Calu3 (cell line): ENCODE measurements at regions not wholly inside any gene's neighbourhood (a gene's known extent, or its start where the extent isn't known, plus 50 kb on each side); places are given as distances from the start of the nearest gene placed in this dataset.

Experiments
- BruUV-seq: library from RNA; stranded (reverse); fragments of 400-500 nt; replicated peaks from 2 replicates; lab custom pipeline; 2021; lab: Mats Ljungman, UMichigan
- CTCF ChIA-PET: fragments of 300-600 bp; sonication (Branson Sonifier 250); formaldehyde crosslinking; loops from one replicate; lab custom pipeline; 2022; ENCODE audit warnings: antibody characterized with exemption; lab: Charles Lee
- DNase-seq: peaks from one replicate; pipeline ENCODE4 v3.0.0; 2022
- H3K27ac Mint-ChIP-seq: one replicate; pipeline ENCODE4 v1.8.0; 2022; ENCODE audit warnings: mixed read lengths; ENCODE audit not compliant: unreplicated experiment
- H3K27me3 Mint-ChIP-seq: one replicate; pipeline ENCODE4 v1.8.0; 2022; ENCODE audit warnings: mixed read lengths; ENCODE audit not compliant: unreplicated experiment
- H3K36me3 Mint-ChIP-seq: one replicate; pipeline ENCODE4 v1.8.0; 2022; ENCODE audit warnings: mild to moderate bottlenecking, moderate library complexity, mixed read lengths; ENCODE audit not compliant: insufficient read depth, unreplicated experiment
- H3K4me1 Mint-ChIP-seq: one replicate; pipeline ENCODE4 v1.8.0; 2022; ENCODE audit warnings: mild to moderate bottlenecking, low read depth, mixed read lengths; ENCODE audit not compliant: unreplicated experiment
- H3K4me3 Mint-ChIP-seq: one replicate; pipeline ENCODE4 v1.8.0; 2022; ENCODE audit warnings: mild to moderate bottlenecking, low read depth, moderate library complexity, mixed read lengths; ENCODE audit not compliant: unreplicated experiment
- H3K9me3 Mint-ChIP-seq: one replicate; pipeline ENCODE4 v1.8.0; 2022; ENCODE audit warnings: low read depth, mixed read lengths; ENCODE audit not compliant: unreplicated experiment
- intact Hi-C: fragments of 100-400 bp; cut with micrococcal nuclease; formaldehyde crosslinking; loops from one replicate; pipeline ENCODE4 v1.10.0; 2022; ENCODE audit not compliant: unreplicated experiment
- TF ChIP-seq, protein P1 (sequence below): fragments of 200-600 bp; IDR thresholded peaks from one replicate; pipeline ENCODE4 v1.8.0; 2022; ENCODE audit warnings: antibody characterized with exemption; ENCODE audit not compliant: unreplicated experiment

DNA sequence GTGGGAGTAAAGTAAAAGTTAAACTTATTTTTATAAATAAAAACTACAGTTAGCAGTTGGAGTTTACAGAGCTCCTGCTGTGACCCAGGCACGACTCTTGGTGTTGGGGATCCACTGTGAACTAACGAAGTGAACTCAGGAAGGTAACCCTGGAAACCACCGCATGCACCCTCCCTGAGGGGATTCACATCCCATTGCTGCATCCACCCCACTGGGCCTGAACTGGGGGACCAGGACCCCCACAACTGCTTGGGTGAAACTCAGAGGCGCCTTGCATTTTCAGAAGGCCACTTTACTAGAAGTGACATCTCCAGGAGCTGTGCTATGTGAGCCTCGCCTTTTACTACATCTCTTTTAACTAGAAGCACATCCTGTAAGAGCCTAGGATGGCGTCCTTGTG is 166.4 kb downstream of the TEX29 start:
- Mint-ChIP-seq H3K27me3 (no peaks in the 10 kb centered on the region), H3K4me3 (no peak overlapping the region), H3K9me3 (no peaks in the 10 kb centered on the region), H3K27ac (no peak overlapping the region), H3K4me1 (no peaks in the 10 kb centered on the region), H3K36me3 (no peaks in the 10 kb centered on the region)
- DNase-seq, result no peak
- CTCF ChIA-PET, result no interaction called here
- intact Hi-C loops, result no loop called here
- no TSS peak for BruUV-seq
- TF ChIP-seq, protein P1, sequence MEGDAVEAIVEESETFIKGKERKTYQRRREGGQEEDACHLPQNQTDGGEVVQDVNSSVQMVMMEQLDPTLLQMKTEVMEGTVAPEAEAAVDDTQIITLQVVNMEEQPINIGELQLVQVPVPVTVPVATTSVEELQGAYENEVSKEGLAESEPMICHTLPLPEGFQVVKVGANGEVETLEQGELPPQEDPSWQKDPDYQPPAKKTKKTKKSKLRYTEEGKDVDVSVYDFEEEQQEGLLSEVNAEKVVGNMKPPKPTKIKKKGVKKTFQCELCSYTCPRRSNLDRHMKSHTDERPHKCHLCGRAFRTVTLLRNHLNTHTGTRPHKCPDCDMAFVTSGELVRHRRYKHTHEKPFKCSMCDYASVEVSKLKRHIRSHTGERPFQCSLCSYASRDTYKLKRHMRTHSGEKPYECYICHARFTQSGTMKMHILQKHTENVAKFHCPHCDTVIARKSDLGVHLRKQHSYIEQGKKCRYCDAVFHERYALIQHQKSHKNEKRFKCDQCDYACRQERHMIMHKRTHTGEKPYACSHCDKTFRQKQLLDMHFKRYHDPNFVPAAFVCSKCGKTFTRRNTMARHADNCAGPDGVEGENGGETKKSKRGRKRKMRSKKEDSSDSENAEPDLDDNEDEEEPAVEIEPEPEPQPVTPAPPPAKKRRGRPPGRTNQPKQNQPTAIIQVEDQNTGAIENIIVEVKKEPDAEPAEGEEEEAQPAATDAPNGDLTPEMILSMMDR, result no peak

DNA sequence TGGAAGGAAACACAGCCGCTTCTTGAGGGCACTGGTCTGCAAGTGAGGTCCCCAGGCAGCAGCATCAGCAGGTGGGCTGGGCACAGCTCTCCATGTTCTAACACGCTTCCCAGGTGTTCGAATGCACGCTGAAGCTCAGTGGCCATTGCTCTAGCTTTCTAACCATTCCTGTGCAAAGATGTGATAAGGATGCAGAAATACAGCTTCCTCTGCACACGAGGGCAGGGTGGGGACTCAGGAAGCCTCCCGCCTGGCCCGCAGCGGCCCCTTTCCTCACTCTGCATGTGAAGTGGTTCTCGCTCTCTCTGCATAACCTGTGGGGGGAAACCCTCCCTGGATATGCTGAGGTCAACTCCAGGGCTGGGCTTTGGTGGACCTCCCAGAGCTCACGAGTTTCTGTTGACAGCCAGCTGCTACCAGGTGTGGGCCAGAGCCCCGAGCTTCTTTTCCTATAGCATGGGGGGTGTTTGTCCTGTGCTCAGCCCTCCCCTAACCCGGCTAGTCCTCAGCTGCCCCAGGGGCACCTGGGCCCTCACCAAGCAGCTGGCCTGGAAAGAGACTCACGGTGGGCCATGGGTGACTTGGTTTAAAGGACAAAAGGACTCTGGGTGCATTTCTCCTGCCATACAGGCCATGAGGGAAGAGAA is 168.2 kb downstream of the TEX29 start:
- intact Hi-C loops, result no loop called here
- H3K27me3 Mint-ChIP-seq, result no peaks in the 10 kb centered on the region
- no peak for DNase-seq
- no peaks in the 10 kb centered on the region for H3K9me3 Mint-ChIP-seq
- H3K27ac Mint-ChIP-seq, result no peak overlapping the region
- CTCF ChIA-PET, result no interaction called here
- BruUV-seq, result no TSS peak
- TF ChIP-seq, protein P1, result no peak
- H3K36me3 Mint-ChIP-seq, result no peaks in the 10 kb centered on the region
- H3K4me1 Mint-ChIP-seq, result no peaks in the 10 kb centered on the region
- H3K4me3 Mint-ChIP-seq, result no peak overlapping the region

DNA sequence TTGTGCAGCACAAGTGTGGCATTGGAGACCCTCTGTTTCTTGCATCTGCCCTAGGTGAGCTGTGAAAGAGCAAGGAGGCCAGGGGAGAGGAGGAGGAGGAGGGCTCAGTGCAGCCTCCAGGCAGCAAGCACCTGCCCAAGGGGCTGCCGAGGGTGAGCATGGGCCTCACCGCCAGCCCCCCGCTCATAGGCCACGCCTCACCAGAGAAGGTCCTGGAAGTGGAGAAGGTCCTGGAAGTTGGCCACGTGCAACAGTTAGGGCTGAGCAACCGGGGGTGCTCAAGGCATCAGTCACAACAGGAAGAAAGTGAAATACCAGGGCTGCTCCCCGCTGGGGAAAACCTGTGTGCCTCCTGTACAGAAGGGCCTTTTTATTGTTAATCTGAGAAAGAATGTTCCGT is 168.9 kb downstream of the TEX29 start:
- intact Hi-C loops, result no loop called here
- Mint-ChIP-seq H3K27ac (no peak overlapping the region), H3K9me3 (no peaks in the 10 kb centered on the region), H3K4me3 (no peak overlapping the region), H3K4me1 (no peaks in the 10 kb centered on the region), H3K36me3 (no peaks in the 10 kb centered on the region), H3K27me3 (no peaks in the 10 kb centered on the region)
- CTCF ChIA-PET, result no interaction called here
- BruUV-seq, result no TSS peak
- TF ChIP-seq, protein P1, result no peak
- DNase-seq, result no peak

- Mint-ChIP-seq H3K4me1 (no peaks in the 10 kb centered on the region), H3K27me3 (no peaks in the 10 kb centered on the region), H3K4me3 (no peak overlapping the region), H3K36me3 (no peaks in the 10 kb centered on the region), H3K9me3 (no peaks in the 10 kb centered on the region), H3K27ac (no peak overlapping the region)
- intact Hi-C loops, result no loop called here
- no TSS peak for BruUV-seq
- TF ChIP-seq, protein P1, result no peak
- CTCF ChIA-PET, result no interaction called here
- DNase-seq, result no peak
These were observed 170.2 kb downstream of the TEX29 start for GRCh38 chr13:111490611-111491010.
